Breast epithelium (tissue), 4 donors: ENCODE measurements at regions not wholly inside any gene's neighbourhood (a gene's known extent, or its start where the extent isn't known, plus 50 kb on each side); places are given as distances from the start of the nearest gene placed in this dataset.

Experiments
- DNase-seq, 2 donors: peaks; one replicate each; pipeline ENCODE4 v3.0.0-alpha.2; 2019; ENCODE audit warnings: low spot score in 2 of 2
- H3K27ac ChIP-seq, 2 donors: fragments of 200-600 bp; sonication (generic) in 1 of 2; one replicate each; pipeline ENCODE4 v1.5.1; 2016 to 2019; ENCODE audit warnings: mild to moderate bottlenecking in 1 of 2
- H3K27me3 ChIP-seq, 2 donors: fragments of 200-600 bp; sonication (generic) in 1 of 2; one replicate each; pipeline versions ENCODE4 v1.5.1 to v1.6.0; 2017 to 2019; ENCODE audit warnings: control low read depth in 1 of 2, mild to moderate bottlenecking in 1 of 2
- H3K36me3 ChIP-seq: fragments of 200-600 bp; one replicate; pipeline ENCODE4 v1.5.1; 2019
- H3K4me1 ChIP-seq, 2 donors: fragments of 200-600 bp; sonication (generic); one replicate each; pipeline ENCODE4 v1.5.1; 2016 to 2019; ENCODE audit warnings: control low read depth in 1 of 2
- H3K4me3 ChIP-seq, 3 donors: fragments of 200-600 bp; sonication (generic); 1 replicate in 2 of 3; 2 replicates in 1 of 3; pipeline ENCODE4 v1.5.1; 2016 to 2019; ENCODE audit warnings: mild to moderate bottlenecking in 3 of 3, moderate library complexity in 2 of 3
- H3K9me3 ChIP-seq, 2 donors: fragments of 200-600 bp; sonication (generic) in 1 of 2; one replicate each; pipeline ENCODE4 v1.5.1; 2016 to 2019; ENCODE audit warnings: control low read depth in 1 of 2
- CTCF ChIP-seq, 3 donors: fragments of 450-650 bp; IDR thresholded peaks; one replicate each; pipeline ENCODE4 v1.5.1; 2016 to 2017; ENCODE audit warnings: antibody characterized with exemption in 3 of 3, mild to moderate bottlenecking in 3 of 3, moderate library complexity in 3 of 3
- POLR2A ChIP-seq: fragments of 450-650 bp; IDR thresholded peaks from one replicate; pipeline ENCODE4 v1.6.1; 2016; ENCODE audit warnings: antibody characterized with exemption, mild to moderate bottlenecking, moderate library complexity
- POLR2AphosphoS5 ChIP-seq, 3 donors: sonication (generic); formaldehyde crosslinking; IDR thresholded peaks; one replicate each; pipeline ENCODE4 v1.6.1; 2017; ENCODE audit warnings: antibody characterized with exemption in 3 of 3
- intact Hi-C: fragments of 100-400 bp; cut with DNase I; formaldehyde crosslinking; loops from one replicate; pipeline ENCODE4 v1.15.1; 2023; ENCODE audit warnings: low total_unique reads

GRCh38 chr7:138223402-138223879 lies 147.2 kb downstream of the AKR1D1 start:
- Histone ChIP-seq H3K4me3 (no peak overlapping the region), H3K9me3 (peaks cover 6 to 23% of the 10 kb centered on the region in 2 donors), H3K27me3 (no peaks in the 10 kb centered on the region), H3K27ac (no peak overlapping the region), H3K36me3 (no peaks in the 10 kb centered on the region), H3K4me1 (no peaks in the 10 kb centered on the region)
- TF ChIP-seq CTCF (IDR thresholded peaks at IDR 0.05) (no peak), POLR2A (no peak), POLR2AphosphoS5 (IDR thresholded peaks at IDR 0.05) (no peak)
- intact Hi-C loops: no loop called here
- no peak for DNase-seq

- H3K4me3 ChIP-seq: no peak overlapping the region
- intact Hi-C loops: no loop called here
- no peak for DNase-seq
- no peaks in the 10 kb centered on the region for H3K27me3 ChIP-seq
- no peaks in the 10 kb centered on the region for H3K4me1 ChIP-seq
- H3K27ac ChIP-seq: no peak overlapping the region
- TF ChIP-seq CTCF (IDR thresholded peaks at IDR 0.05) (no peak), POLR2A (no peak), POLR2AphosphoS5 (IDR thresholded peaks at IDR 0.05) (no peak)
- H3K9me3 ChIP-seq: peaks cover 0 to 12% of the 10 kb centered on the region in 2 donors
- H3K36me3 ChIP-seq: no peaks in the 10 kb centered on the region
These were observed 149.8 kb downstream of the AKR1D1 start for GRCh38 chr7:138226001-138226476.

- TF ChIP-seq CTCF (IDR thresholded peaks at IDR 0.05): no peak
- no peak for TF ChIP-seq POLR2AphosphoS5 (IDR thresholded peaks at IDR 0.05)
- no peak for TF ChIP-seq POLR2A
- no peak overlapping the region for H3K27ac ChIP-seq
- H3K27me3 ChIP-seq: no peaks in the 10 kb centered on the region
- H3K36me3 ChIP-seq: no peaks in the 10 kb centered on the region
- H3K4me3 ChIP-seq: no peak overlapping the region
- no peak for DNase-seq
- peaks cover 0 to 4% of the 10 kb centered on the region in 2 donors for H3K9me3 ChIP-seq
- H3K4me1 ChIP-seq: no peaks in the 10 kb centered on the region
- intact Hi-C loops: no loop called here
These were observed 150.6 kb downstream of the AKR1D1 start for GRCh38 chr7:138226745-138227279.

GRCh38 chr7:138228119-138228518 lies 151.9 kb downstream of the AKR1D1 start:
- Histone ChIP-seq H3K4me1 (no peaks in the 10 kb centered on the region), H3K36me3 (no peaks in the 10 kb centered on the region), H3K9me3 (peaks cover 0 to 3% of the 10 kb centered on the region in 2 donors), H3K4me3 (no peak overlapping the region), H3K27ac (no peak overlapping the region), H3K27me3 (no peaks in the 10 kb centered on the region)
- TF ChIP-seq POLR2AphosphoS5 (IDR thresholded peaks at IDR 0.05) (no peak), POLR2A (no peak), CTCF (IDR thresholded peaks at IDR 0.05) (no peak)
- no peak for DNase-seq
- intact Hi-C loops: no loop called here

GRCh38 chr7:138228769-138229168 lies 152.5 kb downstream of the AKR1D1 start:
- intact Hi-C loops: no loop called here
- Histone ChIP-seq H3K36me3 (no peaks in the 10 kb centered on the region), H3K27ac (no peak overlapping the region), H3K9me3 (peaks cover 0 to 6% of the 10 kb centered on the region in 2 donors), H3K4me1 (no peaks in the 10 kb centered on the region), H3K27me3 (no peaks in the 10 kb centered on the region), H3K4me3 (no peak overlapping the region)
- DNase-seq: no peak
- TF ChIP-seq POLR2AphosphoS5 (IDR thresholded peaks at IDR 0.05): no peak
- no peak for TF ChIP-seq CTCF (IDR thresholded peaks at IDR 0.05)
- no peak for TF ChIP-seq POLR2A
